ENCODE measurements at regions not wholly inside any gene's neighbourhood (a gene's known extent, or its start where the extent isn't known, plus 50 kb on each side); places are given as distances from the start of the nearest gene placed in this dataset.
"Not testable (repeated sequence)": the region's sequence is repeated elsewhere in the genome, so short reads cannot be mapped to it uniquely, and the experiment has no call there.

DNA sequence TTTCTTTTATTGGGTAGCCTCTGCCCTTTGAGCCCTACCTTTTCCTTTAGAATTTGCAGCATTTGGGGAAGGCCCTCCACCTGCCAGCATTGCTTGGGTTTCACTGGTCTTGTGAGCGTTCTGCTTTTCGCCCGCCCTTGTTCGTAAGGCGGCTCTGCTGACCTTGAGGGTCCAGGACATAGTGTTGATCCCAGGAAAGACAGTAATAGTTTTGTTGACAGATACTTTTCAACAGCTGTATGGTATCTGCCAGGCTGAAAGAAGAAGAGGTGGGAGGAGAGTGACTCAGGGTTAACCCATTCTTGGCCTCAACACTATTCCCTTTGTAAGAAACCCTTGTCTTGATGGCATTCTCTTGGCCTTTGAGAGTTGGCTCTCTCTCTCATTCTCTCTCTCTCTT is 113.4 kb upstream of the SPAG17 start:
- DNase-seq (ENCODE audit: low read depth, low spot score) = no peak

DNA sequence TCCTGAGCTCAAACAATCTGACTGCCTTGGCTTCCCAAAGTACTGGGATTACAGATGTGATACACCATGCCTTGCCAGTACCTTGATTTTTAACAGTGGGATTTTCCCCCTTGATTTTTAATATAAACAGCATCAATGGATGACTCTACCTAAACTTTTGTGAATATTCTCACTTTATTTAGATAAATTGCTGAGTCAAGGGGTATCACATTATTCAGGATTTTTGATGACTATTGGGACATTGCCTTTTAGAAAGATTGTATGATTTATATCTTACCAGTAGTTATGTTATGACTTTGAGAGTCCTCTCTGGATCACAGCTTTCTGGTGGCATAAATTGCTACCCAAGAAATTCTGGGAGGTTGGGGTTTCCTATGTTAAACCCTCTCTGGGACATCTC is 112.5 kb upstream of the SPAG17 start:
- no peak for DNase-seq (ENCODE audit: low read depth, low spot score)

DNA sequence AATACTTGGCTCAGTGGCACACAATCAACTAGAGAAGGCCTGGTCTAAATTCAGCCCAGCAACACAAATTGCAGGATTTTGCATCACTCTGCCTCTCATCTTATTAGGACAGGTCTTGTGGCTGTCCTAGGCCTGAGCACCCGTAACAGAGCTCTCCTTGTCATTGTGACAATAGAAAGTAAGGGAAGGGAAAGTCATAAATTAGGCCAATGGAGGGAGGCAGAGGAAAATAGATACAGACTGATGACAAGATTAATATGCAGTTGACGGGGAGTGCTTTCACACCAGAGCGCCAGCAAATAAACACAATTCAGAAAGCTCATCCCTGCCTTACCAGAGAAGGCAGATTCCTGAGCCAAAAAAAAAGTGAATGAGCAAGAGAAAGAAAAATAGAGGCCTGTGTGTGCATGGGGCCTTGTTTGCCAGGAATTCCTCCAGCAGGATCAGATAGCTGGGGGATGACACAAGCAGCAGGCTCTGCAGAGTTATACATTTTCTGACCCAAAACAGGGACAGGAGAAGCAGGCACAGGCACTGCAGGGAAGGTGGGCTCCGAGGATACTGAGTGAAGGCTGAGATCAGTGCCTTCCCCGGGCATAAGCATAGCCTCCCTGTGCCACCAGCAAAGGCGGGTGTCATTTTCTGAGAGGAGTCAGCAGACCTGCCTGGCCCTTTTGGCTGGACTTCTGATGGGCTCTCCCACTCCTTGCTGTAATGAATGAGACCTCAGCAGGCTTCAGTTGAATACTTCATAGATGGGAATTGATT is 110.0 kb upstream of the SPAG17 start:
- DNase-seq (ENCODE audit: low read depth, low spot score) = peak; percentile 6

DNA sequence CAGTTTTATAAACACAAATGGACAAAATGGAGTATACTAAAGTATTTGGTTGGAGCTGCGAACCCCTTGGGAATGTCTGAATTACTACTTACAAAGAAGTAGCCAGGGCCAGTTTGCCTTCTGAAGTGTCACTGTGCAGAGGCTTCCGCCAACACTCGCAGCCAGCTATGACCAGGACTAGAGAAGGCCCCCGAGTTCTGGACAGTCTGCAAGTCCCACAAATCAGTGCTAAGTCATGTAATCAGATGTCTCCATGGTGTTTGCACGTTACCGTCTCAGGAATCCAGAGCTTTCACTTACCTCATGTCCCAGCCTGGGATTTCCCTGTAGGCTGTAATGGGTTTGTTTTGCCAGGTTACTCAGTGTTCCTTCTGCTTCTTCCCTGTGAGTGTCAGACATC is 106.6 kb upstream of the SPAG17 start:
- DNase-seq (ENCODE audit: low read depth, low spot score) = no peak

DNA sequence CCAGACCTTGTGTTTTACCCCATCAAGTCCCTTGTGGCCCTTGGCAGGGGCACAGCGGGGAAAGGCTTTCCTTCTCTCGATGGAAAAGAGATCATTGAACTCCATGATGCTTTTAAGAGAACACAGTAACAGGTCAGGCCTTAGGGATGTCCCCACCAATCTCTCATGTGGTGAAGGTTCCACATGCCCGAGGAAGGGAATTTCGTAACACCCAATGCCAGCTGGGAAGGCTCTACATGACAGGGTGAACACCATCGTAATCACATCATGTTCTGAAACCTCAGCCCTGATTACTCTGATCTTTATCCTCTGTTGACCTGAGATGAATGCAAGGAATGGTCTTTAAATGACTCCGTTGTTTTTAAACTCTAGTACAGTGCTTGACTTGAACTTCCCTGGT is 105.5 kb upstream of the SPAG17 start:
- no peak for DNase-seq (ENCODE audit: low read depth, low spot score)

DNA sequence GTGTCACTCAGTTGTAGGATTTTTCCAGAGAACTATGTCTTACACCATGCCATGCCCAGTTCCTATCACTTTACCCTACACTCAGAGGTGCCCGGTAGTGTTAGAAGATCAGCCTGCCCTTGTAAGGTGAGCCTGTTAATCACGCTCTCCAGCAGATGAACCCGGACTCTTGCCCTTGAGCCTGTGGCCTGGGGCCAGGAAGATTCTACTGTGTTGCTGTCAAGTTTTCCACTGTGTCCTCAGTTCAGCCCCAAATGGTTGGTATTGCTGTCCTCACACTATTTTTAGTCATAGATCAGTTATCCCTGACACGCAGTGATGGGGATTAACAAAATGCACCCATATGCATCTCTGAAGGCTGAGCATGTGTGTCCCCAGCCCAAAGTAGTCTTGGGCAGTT is 105.0 kb upstream of the SPAG17 start:
- no peak for DNase-seq (ENCODE audit: low read depth, low spot score)

DNA sequence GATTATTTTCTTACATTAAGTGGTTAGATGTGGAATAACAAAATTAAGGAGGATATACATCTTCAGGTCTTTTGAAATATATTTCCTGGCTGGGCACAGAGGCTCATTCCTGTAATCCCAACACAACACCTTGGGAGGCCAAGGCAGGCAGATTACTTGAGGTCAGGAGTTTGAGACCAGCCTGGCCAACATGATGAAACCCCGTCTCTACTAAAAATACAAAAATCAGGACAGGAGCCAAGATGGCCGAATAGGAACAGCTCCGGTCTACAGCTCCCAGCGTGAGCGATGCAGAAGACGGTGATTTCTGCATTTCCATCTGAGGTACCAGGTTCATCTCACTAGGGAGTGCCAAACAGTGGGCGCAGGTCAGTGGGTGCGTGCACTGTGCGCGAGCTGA is 95.6 kb upstream of the SPAG17 start:
- not testable (repeated sequence) for DNase-seq (ENCODE audit: low read depth, low spot score)

DNA sequence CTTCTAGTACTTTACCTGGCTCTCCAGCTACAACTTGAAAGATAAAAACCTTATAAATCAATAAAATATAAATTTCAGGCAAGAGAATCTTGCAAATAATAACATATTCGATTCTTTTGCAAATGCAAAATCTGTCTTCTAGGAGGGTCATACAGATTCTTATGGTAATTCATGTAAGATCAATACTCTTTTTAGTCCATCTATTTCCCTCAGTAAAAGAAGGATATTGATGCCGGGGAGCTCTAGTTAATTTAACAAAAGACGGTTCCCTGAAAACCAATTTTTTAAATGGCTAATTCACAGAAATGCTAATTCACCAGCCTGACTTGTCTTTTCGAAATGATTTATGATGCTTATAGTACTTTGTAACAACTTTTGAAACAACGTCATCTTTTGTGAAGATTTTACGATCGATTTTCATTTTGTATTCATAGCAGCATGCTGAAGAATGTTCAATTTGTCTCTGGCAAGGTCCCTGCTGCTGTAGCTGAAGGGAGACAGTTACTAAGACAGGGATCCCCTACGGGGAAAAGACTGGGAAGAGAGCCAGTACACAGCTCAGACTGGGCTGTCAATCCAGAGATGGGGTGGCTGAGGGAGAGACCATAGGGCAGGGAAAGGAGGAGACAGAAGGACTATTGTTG is 90.6 kb upstream of the SPAG17 start:
- DNase-seq (ENCODE audit: low read depth, low spot score) = no peak

DNA sequence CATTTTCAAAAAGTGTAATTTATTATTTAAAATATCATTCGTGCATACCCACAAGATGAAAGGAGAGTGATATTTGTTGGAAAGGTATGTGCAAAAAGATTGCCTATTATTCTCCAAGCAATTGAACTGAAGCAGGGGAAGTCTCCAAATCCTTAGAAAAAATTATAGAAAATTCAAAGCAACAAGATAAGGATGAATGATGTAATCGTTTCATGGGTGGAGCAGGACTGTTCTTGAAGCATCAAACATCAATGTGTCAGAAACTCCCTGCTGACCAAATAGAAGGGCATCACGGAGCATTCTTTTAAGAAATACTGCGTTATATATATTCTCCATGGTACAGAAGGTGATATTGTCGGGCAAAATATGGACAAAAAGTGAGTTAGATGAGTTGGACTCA is 87.9 kb upstream of the SPAG17 start:
- DNase-seq (ENCODE audit: low read depth, low spot score) = no peak

DNA sequence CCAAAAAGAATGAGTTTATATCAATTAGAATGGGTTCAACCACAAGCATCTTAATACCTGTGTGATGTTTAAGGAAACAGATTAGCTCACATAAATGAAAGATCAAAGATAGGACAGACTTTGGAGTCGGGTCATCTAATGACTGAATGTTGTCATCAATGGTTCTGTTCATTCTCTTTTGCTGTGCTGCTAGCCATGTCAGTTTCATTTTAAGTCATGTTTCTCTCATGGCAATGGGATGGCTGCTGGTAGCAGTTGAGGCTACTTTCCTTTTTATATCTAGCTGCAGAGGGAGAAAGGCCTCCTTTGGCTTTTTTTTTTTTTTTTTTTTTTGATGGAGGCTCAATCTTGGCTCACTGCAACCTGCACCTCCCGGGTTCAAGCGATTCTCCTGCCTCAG is 86.9 kb upstream of the SPAG17 start:
- no peak for DNase-seq (ENCODE audit: low read depth, low spot score)

DNA sequence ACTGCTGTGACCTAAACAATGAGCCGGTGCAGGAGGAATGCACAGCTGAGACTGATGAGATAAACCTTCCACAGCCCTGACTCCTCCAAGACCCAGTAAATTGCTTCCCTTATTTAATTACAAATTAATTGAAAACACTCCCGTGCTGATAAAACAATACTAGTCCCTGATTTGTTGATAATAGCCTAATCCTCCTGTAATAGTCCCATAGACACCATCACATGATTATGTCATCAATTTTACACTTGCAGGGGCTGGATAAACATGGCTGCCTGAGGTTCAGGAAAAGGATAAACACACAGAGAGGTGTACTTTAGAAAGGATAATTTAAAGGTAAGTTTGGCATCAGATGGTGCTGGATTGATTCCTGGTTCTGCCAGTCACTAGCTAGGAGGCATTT is 84.6 kb upstream of the SPAG17 start:
- no peak for DNase-seq (ENCODE audit: low read depth, low spot score)

DNA sequence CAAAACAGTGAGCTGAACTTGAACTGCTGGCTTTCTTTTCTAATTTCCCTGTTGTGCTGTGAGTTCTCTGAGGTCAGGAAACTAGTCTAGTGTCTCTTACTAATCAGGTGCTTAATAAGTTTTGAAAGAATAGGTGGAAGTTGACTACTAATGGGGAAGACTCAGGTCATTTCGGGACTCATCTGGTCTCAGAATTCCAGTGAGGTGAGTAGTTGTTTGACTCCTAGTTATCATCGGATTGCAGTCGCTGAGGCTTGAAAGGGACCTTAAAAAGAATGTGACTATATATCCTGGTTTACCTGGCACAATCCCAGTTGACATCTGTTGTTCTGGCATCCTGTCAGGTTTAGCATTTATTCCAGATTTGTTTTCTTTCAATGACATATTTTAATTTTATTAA is 81.4 kb upstream of the SPAG17 start:
- no peak for DNase-seq (ENCODE audit: low read depth, low spot score)

DNA sequence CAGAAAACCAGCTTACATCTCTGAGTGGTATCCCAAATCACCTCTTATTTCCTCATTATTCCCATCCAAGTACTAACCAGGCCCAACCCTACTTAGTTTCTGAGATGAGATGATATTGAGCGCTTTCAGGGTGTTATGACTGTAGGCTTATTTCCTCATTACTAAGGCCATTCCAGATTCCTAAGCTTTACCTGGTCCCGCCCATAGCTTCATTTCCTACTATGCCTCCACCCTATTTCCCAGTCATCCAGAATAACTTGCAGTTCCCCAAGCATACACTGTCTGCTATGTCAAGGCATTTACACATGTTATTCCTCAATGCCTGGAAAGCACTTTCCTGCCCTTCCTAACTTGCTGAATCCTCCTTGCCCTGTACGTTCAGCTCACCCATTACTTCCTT is 79.3 kb upstream of the SPAG17 start:
- no peak for DNase-seq (ENCODE audit: low read depth, low spot score)

DNA sequence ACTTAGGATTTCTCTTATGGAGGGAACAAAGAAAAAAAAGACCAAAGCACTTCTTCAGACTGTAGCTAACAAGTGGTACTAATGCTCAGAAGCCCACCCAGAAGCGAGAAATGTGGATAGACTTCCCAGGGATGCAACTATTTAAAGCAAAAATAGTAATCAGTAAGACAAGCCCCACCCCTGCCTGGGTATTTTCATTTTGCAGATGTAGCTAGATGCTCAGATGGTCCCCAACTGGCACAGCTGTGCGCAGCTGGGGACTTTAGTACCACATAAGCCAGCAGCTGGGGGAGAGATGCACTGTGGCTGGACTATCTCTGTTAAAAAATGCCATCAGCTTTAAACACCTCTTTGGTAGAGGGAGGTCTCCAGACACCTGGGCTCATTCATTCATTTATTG is 77.8 kb upstream of the SPAG17 start:
- no peak for DNase-seq (ENCODE audit: low read depth, low spot score)

DNA sequence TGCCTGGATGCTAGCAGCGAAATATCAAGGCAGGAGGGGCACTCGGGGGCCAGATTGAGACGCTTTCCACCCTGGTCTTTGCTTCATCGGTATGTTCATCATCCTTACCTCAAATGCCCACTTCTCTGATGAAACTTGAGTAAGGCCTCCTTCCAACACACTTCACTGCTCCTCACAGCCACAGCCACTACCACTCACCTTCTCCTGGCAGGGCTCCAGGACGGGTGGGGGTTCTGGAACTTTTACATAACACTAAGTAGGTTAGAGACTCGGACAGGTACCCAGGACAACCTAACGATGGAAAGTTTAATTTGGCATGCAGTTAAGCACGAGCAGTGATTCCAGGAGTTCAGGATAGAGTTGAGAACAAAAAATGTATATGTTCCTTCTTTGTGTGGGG is 73.9 kb upstream of the SPAG17 start:
- no peak for DNase-seq (ENCODE audit: low read depth, low spot score)

DNA sequence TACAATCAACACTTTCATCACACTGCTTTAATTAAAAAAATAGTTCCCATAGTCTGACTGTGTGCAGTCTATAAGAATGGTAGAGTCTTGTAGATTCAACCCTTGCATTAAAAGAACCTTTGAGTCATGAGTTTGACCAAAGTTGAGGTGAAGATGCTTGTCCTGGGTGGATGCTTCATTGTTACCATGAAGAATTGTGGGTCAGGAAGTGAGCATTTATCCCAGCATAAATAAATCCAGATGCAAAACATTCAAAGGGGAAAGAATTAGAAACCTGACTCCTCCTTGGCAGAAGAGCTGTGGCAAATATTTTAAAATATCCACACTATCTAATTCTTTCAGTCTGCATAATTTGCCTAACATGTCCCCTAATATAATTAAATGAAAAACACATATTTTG is 72.9 kb upstream of the SPAG17 start:
- no peak for DNase-seq (ENCODE audit: low read depth, low spot score)

DNA sequence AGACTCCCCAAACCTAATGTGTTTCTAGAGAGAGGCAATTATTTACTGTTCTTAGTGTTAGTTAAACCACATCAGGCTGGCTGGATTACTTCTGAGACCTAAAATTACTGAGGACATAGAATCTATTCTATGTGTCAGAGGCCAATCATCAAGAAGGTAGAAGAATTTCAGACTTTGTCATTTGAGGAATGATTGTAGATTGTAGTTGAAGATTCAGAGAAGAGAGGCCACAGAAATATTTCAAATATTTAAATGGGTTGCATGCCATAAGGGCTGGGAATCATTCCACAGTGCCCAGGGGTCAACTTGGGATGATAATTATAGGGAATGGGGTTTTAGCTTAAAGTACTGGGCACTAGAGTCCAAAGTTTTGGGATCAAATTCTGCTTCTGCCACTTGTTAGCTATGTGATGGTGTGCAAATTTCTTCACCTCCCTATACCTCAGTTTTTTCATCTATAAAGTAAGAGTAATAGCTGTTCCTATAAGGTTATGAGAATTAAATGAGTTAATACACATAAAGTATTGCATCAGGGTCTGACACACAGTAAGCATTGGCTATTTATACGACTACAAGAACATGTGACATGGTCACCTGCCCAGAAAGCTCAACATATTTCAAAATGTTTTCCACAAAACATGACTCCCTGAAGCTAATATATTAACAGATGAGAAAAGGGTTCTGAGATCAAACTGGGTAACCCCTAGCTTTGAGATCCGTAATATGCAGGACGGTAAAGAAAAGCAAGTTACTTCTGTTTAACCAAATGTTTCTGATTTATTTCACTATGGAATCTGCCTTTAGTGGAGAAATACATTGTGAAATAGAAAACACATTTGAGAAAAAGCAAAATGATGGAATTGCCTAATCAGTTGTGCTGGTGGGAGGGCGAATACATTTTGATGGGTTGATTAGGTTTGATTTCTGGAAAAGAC is 69.7 kb upstream of the SPAG17 start:
- DNase-seq (ENCODE audit: low read depth, low spot score) = no peak

DNA sequence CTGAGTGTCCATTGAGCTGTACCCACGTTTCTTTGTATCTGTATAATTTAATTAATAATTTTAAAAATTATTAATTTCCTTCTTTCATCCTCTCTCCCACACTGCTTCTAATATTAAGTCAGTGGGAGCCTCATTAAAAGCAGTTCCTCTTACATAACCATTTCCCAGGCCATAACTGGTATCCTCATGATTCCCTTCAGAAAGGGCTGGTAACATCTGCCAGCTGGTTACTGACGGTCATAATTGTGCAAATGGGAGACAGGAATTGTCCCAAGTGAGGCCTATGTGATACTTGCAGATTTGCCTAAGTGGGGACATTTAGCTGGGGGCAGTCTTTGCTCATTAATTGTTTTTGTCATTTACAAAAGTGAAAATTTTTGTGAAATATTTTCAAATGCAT is 69.0 kb upstream of the SPAG17 start:
- no peak for DNase-seq (ENCODE audit: low read depth, low spot score)

DNA sequence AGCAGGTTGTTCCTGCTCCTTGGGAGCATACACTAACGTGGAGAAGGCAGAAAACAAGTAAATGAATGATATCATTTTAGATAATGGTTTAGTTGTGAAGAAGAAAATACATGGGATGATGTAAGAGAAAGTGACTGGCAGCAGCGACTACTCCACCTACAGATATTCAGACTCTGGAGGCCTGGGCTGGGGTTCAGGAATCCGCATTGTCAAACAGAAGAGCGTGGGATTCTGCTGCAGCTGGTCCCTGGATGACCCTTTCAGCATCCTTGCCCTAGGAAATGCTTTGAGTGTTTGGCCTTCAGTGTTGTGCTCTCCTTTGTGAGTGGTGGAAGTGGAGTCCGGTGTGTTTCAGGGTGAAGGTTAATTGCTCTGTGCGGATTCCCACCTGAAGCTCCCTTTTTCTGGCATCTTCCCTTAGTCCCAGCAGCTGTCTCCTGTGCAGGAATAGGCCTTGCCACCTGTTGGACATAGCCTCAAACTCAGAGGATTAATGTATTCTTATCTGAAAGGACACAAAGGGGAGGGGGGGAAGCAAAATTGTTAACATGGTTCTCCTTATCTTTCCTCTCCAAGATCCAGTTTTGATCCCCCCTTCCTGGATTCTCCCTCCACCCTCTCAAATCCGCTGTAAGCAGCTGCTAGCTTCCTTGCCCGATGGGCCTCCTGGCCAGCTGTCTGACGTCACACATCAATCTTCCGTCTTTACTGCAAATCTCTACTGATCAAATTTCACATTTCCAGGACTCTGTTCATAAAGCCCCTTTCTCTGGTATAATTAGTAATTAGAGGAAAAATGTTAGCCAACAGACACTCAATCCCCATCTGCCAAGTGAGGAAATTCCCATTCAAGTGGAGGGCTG is 68.3 kb upstream of the SPAG17 start:
- no peak for DNase-seq (ENCODE audit: low read depth, low spot score)

DNA sequence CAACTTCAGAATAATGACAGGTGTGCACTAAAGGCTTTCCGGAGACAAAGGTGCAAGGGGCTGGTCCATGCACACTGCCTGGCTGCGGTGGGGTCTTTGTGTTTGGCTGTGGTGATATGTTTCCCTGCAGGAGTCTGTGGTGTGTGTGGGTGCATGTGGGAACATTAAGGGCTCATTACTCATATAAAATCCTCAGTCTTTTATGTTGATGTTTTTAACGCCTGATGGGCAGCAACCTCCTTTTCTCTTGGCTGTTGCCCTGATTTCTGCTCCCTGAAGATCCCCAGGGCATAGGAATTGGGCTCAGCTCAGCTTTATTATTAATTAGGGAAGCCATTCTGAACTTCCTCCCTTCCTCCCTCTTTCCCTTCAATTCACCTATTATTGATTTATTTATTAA is 67.6 kb upstream of the SPAG17 start:
- DNase-seq (ENCODE audit: low read depth, low spot score) = no peak

DNA sequence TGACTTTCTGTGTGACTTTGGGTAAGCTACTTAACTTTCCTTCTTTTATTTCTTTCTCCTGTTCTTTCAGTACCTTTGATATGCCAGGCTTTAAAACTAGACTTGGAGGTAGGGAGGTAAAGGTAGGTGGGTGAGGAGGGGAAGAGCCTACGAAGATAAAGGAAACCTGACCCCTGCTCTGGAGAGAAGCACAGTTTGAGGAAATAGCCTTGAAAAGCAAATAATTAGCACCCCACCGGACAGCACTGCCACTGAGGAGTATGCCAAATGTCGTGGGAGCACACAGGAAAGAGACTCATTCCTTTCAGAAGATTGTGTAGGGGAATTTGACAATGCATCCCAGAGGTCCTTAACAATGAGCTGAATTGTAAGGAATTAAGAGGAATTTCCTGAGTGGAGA is 65.2 kb upstream of the SPAG17 start:
- no peak for DNase-seq (ENCODE audit: low read depth, low spot score)

DNA sequence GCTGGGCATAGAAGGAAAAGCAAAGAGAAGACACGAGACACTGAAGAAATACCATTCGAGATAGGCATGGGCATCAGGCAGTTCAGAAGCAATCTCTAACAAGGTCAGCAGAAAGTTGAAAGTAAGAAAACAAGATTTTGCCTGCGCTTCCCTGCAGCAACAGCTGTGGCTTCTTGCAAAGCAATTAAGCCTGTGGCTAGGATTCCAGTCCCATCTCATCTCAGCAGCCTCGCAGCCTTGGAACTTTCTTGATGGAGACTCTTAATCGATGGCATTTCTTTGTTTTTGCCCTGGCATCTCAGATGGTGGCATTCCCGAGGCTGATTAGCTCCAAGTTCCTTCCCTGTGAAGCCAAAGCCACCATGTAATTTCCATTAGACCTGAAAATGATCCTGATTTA is 64.6 kb upstream of the SPAG17 start:
- DNase-seq (ENCODE audit: low read depth, low spot score) = no peak
